Inflammatory macrophage treated with lipopolysaccharide for 4 hours (primary cell): ENCODE measurements at regions not wholly inside any gene's neighbourhood (a gene's known extent, or its start where the extent isn't known, plus 50 kb on each side); places are given as distances from the start of the nearest gene placed in this dataset.

ENCODE experiments used
- DNase-seq: peaks from one replicate; pipeline ENCODE4 v3.0.0-alpha.2; 2020

DNA sequence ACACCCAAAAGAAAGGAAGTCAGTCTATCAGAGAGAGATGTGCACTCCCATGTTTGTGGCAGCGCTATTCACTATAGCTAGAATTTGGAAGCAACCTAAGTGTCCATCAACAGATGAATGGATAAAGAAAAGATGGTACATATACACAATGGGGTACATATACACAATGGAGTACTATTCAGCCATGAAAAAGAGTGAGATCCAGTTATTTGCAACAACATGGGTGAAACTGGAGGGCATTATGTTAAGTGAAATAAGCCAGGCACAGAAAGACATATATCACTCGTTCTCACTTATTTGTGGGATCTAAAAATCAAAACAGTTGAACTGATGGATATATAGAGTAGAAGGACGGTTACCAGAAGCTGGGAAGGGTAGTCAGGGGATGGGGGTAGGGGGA is 99.9 kb upstream of the ZNF516 start:
- DNase-seq = no peak

DNA sequence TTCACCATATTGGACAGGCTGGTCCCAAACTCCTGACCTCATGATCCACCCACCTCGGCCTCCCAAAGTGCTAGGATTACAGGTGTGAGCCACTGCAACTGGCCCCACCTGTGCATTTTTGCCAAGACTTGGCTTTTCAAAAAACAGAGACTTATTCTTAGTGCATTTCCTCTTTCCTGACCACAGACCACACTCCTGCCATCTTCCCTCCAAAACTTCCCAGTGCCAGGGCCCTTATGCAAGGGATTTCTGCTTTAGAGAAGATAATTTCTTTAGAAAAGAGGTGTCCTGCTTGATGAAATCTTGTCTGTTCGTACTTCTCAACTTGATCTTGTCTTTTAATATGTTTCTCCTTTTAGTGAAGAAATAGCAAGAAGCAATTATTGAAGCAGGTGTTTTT is 98.8 kb upstream of the ZNF516 start:
- DNase-seq = no peak

DNA sequence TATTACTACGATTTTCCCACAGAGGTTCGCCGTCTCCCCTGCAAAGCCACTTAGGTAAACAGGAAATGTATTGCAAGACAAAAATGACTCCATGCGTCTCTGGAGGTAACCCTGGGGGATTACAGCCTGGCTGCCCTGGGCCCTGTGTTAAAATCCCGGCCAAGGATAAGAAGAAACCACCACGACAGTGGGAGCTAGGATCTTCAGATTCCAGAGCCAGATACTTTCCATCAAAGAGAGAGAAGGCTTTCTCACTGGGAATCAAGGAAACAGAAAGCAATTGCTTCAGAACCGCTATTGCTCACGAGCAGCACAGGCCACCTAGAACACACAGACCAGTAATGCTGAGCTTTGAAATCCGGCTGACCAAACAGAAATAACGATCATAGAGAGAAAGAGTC is 97.9 kb upstream of the ZNF516 start:
- DNase-seq = no peak

DNA sequence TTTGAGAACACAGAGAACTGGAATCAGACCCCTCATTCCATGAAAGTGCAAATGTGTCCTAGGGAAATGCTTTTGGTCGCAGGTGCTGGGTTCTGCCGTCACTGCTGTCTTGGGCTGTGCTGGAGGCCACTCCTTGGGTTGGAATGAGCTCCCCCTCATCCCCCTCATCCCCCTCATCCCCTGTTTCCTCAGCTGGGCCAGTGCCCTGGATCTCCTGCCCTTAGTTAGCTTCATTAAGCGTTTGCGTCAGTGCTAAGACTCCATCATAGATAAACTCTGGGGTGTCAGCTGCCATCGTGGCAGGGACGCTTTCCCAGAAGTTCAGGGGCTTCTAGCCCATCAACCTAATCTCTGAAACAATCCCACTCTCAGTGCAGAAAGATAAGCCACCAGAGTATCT is 97.1 kb upstream of the ZNF516 start:
- no peak for DNase-seq

DNA sequence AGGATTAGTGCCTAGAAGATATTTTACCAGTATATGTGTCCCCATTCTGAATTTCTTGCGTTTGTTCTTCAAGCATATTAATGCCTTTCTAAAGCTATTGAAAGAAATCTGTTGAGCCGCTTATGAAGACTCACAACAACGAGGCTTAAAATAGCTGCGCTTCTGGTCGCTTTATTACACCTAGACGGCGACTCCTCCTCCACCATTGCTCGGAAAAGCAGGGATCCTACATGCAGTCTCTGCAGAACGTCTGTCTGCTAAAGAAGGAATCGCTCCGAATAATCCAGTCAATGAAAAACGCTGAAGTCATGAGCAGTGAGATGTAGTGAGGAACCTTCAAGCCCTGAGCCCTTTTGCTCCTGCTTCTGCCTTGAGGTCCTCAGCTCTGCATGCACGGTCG is 94.8 kb upstream of the ZNF516 start:
- DNase-seq = no peak

DNA sequence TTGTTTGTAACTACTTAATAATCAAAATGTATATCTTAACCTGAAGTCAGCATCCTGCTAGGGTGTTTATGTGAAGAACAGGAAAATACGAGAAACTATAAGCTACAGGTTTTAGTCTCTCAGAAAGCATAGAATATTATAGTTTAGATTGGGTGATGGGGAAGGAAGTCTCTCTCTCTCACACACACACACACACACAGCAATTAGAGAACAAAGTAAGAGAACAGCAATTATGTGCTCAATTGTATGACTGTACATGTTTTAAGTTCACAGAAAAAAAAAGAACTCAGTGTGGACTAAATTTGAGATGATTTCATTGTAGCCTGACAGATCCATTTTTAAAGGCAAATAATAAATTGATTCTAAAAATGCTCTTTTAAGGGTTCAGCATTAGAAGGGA is 94.3 kb upstream of the ZNF516 start:
- DNase-seq = peak; percentile 33

DNA sequence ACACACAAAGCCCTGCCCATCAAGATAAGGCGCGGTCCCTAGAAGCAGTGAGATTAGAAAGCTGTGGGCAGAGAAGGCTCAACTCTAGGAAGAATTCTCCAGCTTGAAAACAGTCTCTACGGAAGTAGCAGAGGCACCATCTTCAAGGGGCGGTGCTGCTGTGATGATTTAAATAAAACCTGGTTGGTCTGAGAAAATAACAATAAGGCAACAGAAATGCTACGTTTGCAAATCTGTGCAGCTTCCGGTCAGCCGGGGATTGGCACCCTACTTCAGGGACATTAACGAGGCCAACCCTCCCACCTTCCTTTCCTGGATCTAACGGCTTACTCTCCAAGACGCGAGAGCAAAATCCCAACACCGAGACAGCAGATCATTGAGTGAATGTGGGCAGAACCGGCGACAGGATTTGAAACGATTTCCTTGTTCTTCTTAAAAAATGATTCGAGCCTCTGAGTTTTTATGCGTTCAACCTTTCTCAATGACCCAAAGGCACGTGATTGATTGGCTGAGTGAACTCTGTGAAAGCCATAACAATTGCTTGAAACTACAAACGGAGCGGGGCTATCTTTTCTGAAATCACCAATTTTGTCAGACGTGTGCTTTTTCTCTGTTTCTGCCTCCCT is 93.7 kb upstream of the ZNF516 start:
- peak; percentile 19 for DNase-seq

DNA sequence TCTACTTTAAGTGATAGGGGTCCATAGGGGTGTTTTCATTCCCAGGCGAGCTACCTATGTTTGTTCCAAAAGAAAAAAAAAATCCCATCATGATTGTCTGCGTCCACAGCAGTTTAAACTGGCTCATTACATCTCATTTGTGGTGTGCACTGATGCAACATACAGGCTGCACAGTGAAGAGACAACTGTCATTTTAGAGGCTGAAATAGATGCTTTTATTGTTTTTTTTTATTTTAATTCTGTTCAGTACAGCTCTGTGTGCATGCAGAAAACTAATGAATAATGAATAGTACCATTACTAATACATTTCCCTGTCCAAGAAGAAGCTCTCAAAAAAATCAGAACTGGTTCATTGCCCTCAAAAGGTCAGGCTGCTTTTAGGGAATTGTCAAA is 92.8 kb upstream of the ZNF516 start:
- DNase-seq = no peak

DNA sequence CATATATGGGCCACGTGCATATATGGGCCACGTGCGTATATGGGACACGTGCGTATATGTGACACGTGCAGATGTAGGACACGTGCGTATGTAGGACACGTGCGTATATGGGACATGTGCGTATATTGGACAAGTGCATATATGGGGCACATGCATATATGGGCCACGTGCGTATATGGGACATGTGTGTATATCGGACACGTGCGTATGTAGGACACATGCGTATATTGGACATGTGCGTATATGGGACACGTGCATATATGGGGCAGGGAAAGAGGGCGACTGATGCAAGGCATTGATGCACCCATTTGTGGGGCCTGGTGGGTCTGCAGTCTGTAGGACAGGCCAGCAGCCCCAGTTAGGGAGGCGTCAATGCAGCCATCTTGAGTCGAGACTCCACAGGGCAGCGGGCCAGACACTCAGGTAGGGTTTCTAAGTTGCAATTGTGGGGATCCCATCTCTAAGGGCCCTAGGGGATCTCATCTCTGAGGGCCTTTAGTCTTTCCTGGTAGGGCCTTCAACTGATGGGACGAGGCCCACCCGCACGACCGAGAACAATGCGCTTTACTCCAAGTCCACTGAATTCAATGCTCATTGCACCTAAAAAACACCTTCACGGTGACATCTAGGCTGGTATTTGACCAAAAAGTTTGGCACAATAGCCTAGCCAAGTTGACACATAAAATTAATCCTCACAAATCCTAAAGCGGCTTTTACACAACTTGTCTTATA is 92.3 kb upstream of the ZNF516 start:
- no peak for DNase-seq

DNA sequence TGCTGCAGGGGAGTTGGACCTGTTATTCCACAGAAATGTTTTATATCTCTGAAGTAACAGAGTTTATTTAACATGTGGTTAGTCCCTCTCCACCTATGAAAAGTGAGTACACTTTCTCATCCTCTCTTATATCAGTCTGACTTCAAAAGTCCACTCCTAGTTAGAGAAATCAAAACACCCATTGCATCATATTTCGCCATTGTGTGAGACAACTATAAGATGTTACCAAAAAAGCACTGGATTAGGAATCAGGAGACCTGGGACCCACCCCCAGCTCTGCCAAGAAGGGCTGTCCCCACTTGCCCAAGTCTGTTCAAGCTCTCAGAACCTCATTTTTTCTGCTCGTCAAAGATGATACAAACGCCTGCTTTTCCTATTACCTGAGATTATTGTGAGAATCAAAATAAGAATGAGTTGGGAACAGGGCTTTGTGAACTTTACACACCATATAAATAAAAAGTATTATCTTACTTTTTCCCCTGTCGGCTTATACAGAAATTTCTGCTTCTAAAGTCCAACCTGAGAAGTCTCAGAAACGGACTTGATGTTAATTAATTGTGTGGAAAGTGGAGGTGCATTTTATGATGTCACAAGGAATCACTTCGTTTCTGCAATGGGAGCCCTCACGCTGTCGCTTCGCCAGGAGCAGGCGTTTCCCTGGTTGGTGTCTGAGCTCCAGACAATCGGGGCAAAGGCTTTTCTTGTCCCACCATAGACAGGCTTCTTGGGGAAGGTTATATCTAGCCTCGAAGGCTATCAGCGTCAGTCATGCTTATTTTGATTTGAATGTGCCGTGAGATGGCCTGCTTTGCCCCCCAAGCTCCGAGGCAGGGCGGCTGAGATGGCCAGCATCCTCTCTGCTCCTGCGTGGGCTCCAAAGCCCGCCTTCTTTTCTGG is 89.6 kb upstream of the ZNF516 start:
- no peak for DNase-seq

DNA sequence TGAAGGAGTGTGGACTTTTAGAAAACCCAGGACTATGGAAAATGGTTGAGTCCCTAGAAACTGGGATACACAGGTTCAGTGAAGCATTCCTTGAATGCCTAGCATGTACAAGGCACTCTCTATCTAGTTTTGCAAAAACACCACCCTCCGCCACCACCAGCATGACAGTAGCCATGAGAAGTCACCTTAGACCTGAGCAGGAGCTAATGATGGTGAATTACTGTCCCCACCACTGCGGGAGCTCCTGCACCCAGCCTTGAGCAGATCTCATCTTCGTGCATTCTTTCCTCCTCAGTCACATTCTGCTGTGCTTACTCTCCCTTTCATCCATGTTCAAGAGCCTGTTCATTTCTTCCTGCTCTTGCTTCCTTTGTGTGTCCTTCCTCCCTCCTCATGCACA is 86.2 kb upstream of the ZNF516 start:
- DNase-seq = no peak

DNA sequence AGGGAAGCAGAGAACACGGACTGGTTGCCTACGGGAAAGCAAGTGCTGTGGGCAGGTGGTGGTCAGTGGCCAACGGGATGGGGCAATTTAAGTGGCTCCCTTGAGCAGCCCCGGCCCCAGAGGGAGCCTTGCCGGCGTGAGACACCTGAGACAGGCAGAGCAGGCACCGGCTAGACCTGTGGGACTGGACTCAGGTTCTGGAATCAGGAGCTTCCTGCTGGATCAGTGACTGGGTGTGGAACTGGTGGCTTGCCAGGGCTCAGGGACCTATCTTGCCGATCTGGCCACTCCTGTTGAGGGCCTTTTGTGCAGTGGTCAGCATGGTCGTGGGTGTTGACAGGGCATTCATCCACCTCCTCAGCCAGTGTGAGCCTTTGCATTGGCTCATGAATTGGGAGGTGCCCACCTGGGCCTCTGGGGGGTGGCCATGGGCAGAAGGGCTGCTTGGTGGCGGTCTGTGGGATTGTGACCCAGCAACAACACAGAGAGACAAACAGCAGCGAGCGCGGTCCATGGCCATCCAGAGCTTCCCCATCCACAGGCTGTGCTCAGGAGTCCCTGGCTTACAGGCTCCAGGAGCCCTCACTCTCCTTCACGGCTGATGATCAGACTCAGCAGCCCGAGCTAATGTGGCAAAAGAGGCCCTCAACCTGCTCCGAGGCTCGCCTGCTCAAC is 85.4 kb upstream of the ZNF516 start:
- DNase-seq = no peak

DNA sequence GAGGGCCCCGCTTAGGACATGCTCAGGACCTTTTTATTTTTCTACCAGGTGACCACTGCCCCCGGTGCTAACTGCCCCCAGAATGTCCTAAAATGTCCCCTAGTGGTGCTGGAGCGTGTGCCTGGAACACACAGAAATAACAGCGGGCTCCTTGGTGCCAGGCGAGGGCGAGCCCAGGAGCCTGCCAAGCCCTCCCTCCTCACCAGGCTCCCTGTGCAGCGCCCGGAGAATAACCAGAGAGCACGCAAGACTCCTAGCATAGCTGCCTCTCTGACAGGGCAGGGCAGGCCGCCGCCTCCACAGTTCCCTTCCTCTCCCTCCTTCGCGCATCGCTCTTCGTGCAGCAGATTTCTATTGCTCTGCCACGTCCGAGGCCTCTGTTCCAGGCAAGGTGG is 84.3 kb upstream of the ZNF516 start:
- DNase-seq = no peak

DNA sequence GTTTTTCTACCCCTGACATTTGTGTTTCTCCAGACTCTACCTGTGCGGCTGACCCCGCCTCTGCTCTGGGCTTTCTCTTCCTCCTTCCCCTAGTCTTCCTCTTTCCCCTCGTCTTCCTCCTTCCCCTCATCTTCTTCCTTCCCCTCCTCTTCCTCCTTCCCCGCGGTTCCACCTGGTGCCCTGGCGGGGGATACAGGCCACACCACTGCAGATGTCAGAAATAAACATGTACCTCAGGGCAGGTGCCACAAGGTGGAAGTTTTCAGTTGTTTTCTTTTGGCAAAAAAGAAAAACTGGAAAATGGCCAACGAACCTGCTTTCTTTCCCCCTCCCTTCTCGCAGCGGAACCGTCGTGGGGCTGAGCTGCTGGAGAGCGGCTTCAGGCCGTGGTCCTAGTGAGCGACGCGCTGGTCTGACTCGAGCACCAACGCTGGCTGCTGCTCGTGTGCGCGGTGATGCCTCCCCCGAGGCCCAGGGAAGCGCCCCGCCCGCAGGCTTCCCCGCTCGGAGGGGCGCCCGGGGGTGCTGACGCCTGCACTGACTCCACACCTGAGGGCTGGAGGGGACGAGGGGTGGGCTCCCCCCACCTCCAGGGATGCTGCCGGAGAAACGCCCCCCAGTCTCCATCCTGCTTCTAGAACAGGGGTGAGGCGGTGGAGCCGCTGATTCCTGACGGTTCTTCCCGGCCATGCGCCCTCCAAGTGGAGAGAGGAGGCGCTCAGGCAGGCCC is 83.7 kb upstream of the ZNF516 start:
- no peak for DNase-seq

DNA sequence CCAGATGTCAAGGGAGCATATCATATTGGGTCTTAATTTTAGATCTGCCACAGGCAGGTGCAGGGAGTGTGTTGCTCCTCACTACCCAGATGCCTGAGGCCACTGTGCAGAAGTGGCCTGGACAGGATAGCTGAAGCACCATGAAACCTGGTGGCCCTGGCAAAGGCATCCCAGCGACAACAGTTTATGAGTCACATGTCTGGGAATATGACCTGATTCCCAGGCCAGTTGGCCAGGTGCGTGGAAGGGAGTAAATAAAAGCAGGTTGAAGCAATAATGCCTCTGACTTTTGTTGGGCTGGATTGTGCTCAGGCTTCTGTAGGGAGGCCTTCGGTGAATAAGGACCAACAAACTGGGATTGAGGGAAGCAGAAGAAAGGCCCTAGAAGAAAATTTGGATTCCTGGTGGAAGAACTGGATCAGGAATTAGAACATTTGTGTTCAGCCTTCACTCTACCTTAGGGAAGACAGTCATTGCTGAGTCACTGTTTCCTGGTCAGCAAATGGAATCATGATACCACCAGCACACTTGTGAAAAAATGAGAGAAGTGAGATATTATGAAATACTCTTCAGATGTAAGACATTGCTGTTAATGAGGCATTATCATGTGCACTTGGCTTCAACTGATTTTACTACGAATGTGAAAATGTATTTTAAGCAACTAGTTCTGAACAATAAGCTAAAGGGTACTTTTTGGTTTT is 78.4 kb upstream of the ZNF516 start:
- DNase-seq = peak; percentile 87

DNA sequence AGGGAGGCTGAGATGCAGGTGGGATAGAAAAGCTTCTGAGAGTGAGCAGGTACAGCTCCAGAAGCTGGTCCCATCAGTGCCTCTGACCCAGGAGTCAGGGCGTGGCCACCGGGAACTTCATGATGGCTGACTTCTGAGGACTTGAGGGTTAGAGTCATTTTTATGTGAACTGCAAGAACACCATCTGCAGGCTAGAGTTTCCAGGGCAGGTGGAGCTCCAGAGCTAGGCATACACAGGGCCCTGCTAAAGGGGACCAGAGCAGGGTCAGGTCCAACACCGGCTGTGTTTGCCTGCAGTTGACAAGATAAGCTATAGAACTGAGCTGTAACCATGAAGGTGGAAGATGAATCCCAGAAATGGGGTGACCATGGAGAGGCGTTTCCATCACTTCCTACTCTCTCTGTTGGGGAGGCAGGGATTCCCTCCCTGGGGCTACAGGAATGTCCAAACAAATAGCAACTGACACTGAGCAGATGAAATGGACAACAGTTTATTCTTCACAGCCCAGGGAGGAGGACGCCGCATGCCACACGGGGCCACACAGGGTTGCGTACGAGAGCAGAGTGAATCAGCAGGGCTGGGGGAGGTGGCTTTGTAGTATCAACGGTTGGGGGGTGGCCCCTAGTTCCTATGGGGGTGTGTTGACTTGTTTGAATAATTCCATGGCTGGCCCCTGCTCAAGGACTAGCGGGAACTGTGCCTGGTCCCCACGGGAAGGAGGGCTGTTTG is 77.6 kb upstream of the ZNF516 start:
- DNase-seq = no peak

DNA sequence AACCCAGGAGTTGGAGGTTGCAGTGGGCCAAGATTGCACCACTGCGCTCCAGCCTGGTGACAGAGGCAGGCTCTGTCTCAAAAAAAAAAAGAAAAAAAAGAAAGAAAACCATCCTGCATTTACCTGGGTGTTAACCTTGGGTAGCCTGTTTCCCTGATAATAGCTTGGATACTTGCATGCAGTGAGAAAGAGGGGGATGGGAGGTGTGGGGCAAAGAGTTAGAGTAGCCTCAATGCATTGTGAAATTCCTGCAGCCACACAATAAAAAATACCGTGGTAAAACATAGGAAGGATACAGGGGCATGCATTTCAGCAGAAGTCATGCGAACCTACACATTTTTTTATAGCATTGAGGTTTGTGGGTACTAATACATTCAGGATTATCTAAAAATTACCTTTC is 76.6 kb upstream of the ZNF516 start:
- no peak for DNase-seq

DNA sequence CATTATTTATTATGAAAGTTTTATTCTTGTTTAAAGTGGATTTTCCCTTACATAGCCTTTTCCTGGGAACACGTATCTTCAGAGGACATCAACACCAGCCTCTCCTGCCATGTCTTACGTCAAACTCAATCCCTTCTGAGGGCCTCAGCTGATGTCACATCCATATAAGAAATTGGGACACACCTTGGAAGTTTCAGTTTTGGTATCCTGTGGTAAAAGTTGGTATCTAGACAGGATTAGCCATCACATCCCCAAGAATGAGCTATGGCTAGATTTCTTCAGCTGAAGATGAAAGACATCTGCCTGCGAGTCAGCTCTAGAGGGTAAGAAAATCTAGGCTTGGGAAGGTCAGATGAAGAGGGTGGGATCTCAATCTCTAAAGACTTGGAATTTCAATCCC is 75.8 kb upstream of the ZNF516 start:
- DNase-seq = peak; percentile 65

DNA sequence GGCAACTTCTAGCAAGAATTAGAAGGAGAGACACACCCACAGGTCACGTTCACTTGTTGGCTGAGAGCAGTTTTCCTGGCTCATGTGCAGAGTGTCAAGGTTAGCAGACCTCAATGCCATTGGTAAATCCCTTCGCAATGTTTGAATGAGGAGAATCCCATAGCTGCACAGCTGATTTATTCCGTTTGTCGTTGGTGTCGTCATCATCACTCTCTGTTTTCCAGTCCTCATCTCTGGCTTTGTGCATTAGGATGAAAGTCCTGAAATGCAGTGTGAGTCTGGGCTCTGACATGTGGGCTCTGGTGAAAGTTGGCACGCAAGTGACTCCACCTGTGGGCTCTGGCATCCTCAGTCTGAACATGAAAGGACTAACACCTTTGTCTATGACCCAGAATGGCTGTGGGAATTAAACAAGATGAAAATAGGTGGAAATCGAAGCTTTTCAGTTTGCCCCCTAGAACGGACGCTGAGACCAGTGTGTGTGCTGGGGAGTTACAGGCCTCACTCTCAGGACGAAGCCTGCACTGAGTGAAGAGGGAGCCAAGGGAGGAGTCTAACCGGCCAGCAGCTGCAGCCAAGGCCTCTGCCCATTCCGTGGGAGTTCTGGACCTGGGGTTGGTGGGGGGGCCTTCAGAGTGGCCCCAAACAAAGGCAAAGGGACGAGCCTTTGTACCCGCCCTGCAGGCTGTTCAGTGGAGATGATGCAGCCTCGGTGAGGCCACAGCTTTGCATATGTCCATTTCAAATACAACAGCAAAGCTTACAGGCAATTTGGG is 74.8 kb upstream of the ZNF516 start:
- DNase-seq = no peak

DNA sequence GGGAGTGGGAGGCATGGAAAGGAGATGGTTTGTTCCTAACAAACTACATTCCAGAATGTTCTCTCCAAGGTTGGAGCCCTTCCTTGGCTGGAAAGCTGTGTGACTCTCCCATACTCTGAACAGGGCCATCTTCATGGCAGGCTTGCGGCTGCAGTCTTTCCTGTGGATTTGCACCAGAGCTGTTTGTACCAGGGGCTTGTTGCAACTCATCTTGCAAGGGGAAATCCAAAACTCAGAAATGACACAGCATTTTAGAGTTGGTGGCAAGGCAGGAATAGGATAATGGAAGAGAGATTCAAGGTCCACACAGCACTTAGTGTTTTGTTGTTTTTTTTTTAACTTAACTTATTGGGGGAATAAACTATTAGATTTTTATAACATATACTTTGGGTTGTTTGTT is 73.7 kb upstream of the ZNF516 start:
- DNase-seq = peak; percentile 67
